ENCODE measurements at regions not wholly inside any gene's neighbourhood (a gene's known extent, or its start where the extent isn't known, plus 50 kb on each side); places are given as distances from the start of the nearest gene placed in this dataset.

- no peak for TF ChIP-seq ZBTB42 (CRISPR knock-in tag; IDR thresholded peaks at IDR 0.05)
Observed at GRCh38 chr5:56649569-56649968, 165.8 kb upstream of the MAP3K1 start (continued).

- Histone ChIP-seq H3K9me3 (ENCODE audit: low read length) (no peaks in the 10 kb centered on the region), H3K27ac (ENCODE audit: extremely low read length, insufficient read depth, low read length) (no peak overlapping the region), H3K4me1 (ENCODE audit: insufficient read depth, low read length) (peaks cover 11% of the 10 kb centered on the region; the same call in 1 of the 2 replicates), H3K36me3 (replicated peaks in 1 of 2; ENCODE audit: control insufficient read depth in 1 of 2, insufficient read depth in 2 of 2, low read length in 2 of 2) (no peaks in the 10 kb centered on the region), H4K20me1 (ENCODE audit: insufficient read depth, low read length) (no peaks in the 10 kb centered on the region), H3K4me3 (replicated peaks in 1 of 3; ENCODE audit: insufficient read depth in 1 of 3, low read depth in 2 of 3, low read length in 3 of 3) (no peak overlapping the region), H3K79me2 (ENCODE audit: insufficient read depth, low read length) (no peaks in the 10 kb centered on the region), H2AFZ (ENCODE audit: low read length) (no peak overlapping the region), H3K4me2 (ENCODE audit: low read depth, low read length) (no peak overlapping the region), H3K27me3 (ENCODE audit: control insufficient read depth in 1 of 2, insufficient read depth in 2 of 2, low read length in 2 of 2) (peaks cover 3 to 16% of the 10 kb centered on the region in 2 experiments; a peak in 4 of 5 replicates), H3K9ac (ENCODE audit: insufficient read depth, low read depth, low read length) (no peak overlapping the region)
- in situ Hi-C loops (cut with HindIII; ENCODE audit: extremely low pct_ligation_motif_present, low pct_unique_long_range_greater_than_20kb): no loop called here
- no peak for TF ChIP-seq MTA1 (CRISPR knock-in tag; IDR thresholded peaks at IDR 0.05; ENCODE audit: borderline replicate concordance)
- TF ChIP-seq CC2D1A (CRISPR knock-in tag; IDR thresholded peaks at IDR 0.05): no peak
- TF ChIP-seq MAFK (conservative IDR thresholded peaks at IDR 0.05 in 1 of 2, IDR thresholded peaks at IDR 0.05 in 1 of 2; ENCODE audit: low read length in 2 of 2): peak; percentile 37 to 63; a peak in 3 of 4 replicates
- no peak for TF ChIP-seq MEF2D (CRISPR knock-in tag; IDR thresholded peaks at IDR 0.05)
- TF ChIP-seq MAFF (IDR thresholded peaks at IDR 0.05; ENCODE audit: low read depth, low read length): peak; percentile 49
- ChIA-PET CTCF (ENCODE audit: low intra/inter-chr PET ratio, low total read pairs) (no interaction called here), POLR2A (no interaction called here)
- WGBS (ENCODE audit: low lambda C conversion rate): 38% methylated on average over 2 of the region's 2 CpGs
- ATAC-seq (no peak), DNase-seq (ENCODE audit: low spot score) (no peak), FAIRE-seq (no peak)
- intact Hi-C loops (cut with micrococcal nuclease; ENCODE audit: unreplicated experiment): no loop called here
- BruUV-seq (replicated peaks): no TSS peak
Observed at GRCh38 chr5:56648460-56649034, 166.8 kb upstream of the MAP3K1 start.

GRCh38 chr5:56647099-56647850, 168.1 kb upstream of the MAP3K1 start:
- WGBS (ENCODE audit: low lambda C conversion rate): 81% methylated on average over 3 of the region's 4 CpGs
- FAIRE-seq (no peak), DNase-seq (ENCODE audit: low spot score) (no peak), ATAC-seq (no peak)
- Histone ChIP-seq H3K27ac (ENCODE audit: extremely low read length, insufficient read depth, low read length) (no peak overlapping the region), H3K4me1 (ENCODE audit: insufficient read depth, low read length) (peaks cover 11% of the 10 kb centered on the region; the same call in 1 of the 2 replicates), H3K27me3 (ENCODE audit: control insufficient read depth in 1 of 2, insufficient read depth in 2 of 2, low read length in 2 of 2) (peaks cover 3 to 16% of the 10 kb centered on the region in 2 experiments; a peak in 3 of 5 replicates), H3K36me3 (replicated peaks in 1 of 2; ENCODE audit: control insufficient read depth in 1 of 2, insufficient read depth in 2 of 2, low read length in 2 of 2) (no peaks in the 10 kb centered on the region), H3K79me2 (ENCODE audit: insufficient read depth, low read length) (no peaks in the 10 kb centered on the region), H2AFZ (ENCODE audit: low read length) (no peak overlapping the region), H4K20me1 (ENCODE audit: insufficient read depth, low read length) (no peaks in the 10 kb centered on the region), H3K9ac (ENCODE audit: insufficient read depth, low read depth, low read length) (no peak overlapping the region), H3K4me2 (ENCODE audit: low read depth, low read length) (no peak overlapping the region), H3K4me3 (replicated peaks in 1 of 3; ENCODE audit: insufficient read depth in 1 of 3, low read depth in 2 of 3, low read length in 3 of 3) (no peak overlapping the region), H3K9me3 (ENCODE audit: low read length) (no peaks in the 10 kb centered on the region)
- ChIA-PET POLR2A (no interaction called here), CTCF (ENCODE audit: low intra/inter-chr PET ratio, low total read pairs) (no interaction called here)
- TF ChIP-seq NFE2 (CRISPR knock-in tag; IDR thresholded peaks at IDR 0.05): no peak
- no peak for TF ChIP-seq ZNF589 (CRISPR knock-in tag; conservative IDR thresholded peaks at IDR 0.05)
- TF ChIP-seq ZNF652 (CRISPR knock-in tag; IDR thresholded peaks at IDR 0.05; ENCODE audit: borderline replicate concordance, low read depth): no peak
- TF ChIP-seq AKAP8 (CRISPR knock-in tag; IDR thresholded peaks at IDR 0.05): no peak
- no peak for TF ChIP-seq ZNF337 (CRISPR knock-in tag; IDR thresholded peaks at IDR 0.05; ENCODE audit: borderline replicate concordance, low read depth)
- TF ChIP-seq ZNF335 (CRISPR knock-in tag; IDR thresholded peaks at IDR 0.05): no peak
- no peak for TF ChIP-seq PRMT3 (CRISPR knock-in tag; IDR thresholded peaks at IDR 0.05; ENCODE audit: borderline replicate concordance, low read depth)
- intact Hi-C loops (cut with micrococcal nuclease; ENCODE audit: unreplicated experiment) (no loop called here), in situ Hi-C loops (cut with HindIII; ENCODE audit: extremely low pct_ligation_motif_present, low pct_unique_long_range_greater_than_20kb) (no loop called here)
- no TSS peak for BruUV-seq (replicated peaks)

All from HepG2 (cell line).